ENCODE measurements at regions not wholly inside any gene's neighbourhood (a gene's known extent, or its start where the extent isn't known, plus 50 kb on each side); places are given as distances from the start of the nearest gene placed in this dataset.

GRCh38 chr2:34731292-34731691 is 1132.2 kb upstream of the FAM98A start:
- Histone ChIP-seq H3K79me2 (ENCODE audit: control insufficient read depth in 1 of 2, insufficient read depth in 2 of 2, low read length in 2 of 2) (no peaks in the 10 kb centered on the region), H2BK12ac (ENCODE audit: low read depth, low read length) (no peak overlapping the region), H3K36me3 (ENCODE audit: control insufficient read depth in 2 of 4, insufficient read depth in 4 of 4, low read length in 3 of 4) (no peaks in the 10 kb centered on the region), H3K9me3 (ENCODE audit: insufficient read depth in 2 of 2, low read depth in 1 of 2, low read length in 1 of 2) (no peaks in the 10 kb centered on the region; a peak in 1 of 4 replicates), H3K27me3 (replicated peaks in 1 of 4; ENCODE audit: control insufficient read depth in 3 of 4, extremely low read depth in 1 of 4, insufficient read depth in 3 of 4, low read length in 3 of 4) (no peaks in the 10 kb centered on the region), H3K4me2 (ENCODE audit: insufficient read depth in 1 of 2, low read depth in 2 of 2, low read length in 2 of 2) (no peak overlapping the region), H2AFZ (ENCODE audit: low read length) (peak overlapping the region; percentile 56; the same call in 1 of the 2 replicates), H3K18ac (ENCODE audit: extremely low read depth, low read length) (no peak overlapping the region), H2BK20ac (ENCODE audit: low read length) (peak overlapping the region; percentile 87; the same call in 1 of the 2 replicates), H4K5ac (ENCODE audit: insufficient read length, low read depth, low read length) (no peak overlapping the region), H3K23ac (ENCODE audit: insufficient read length) (no peak overlapping the region), H4K91ac (replicated peaks; ENCODE audit: insufficient read length, low read length) (no peak overlapping the region), H3K4ac (replicated peaks; ENCODE audit: insufficient read length, low read depth, low read length) (peak overlapping the region; percentile 36), H3K23me2 (ENCODE audit: low read depth, low read length) (no peaks in the 10 kb centered on the region), H2BK5ac (ENCODE audit: low read depth, low read length) (no peak overlapping the region), H3K9ac (replicated peaks in 1 of 4; ENCODE audit: extremely low read depth in 1 of 4, low read depth in 3 of 4, low read length in 3 of 4) (no peak overlapping the region), H2AK5ac (ENCODE audit: low read depth, low read length) (no peak overlapping the region), H3K4me1 (replicated peaks in 1 of 4; ENCODE audit: control insufficient read depth in 3 of 4, insufficient read depth in 4 of 4, low read length in 3 of 4) (peaks cover 0 to 19% (median under 1%) of the 10 kb centered on the region in 4 experiments; a peak in 5 of 7 replicates), H3K56ac (replicated peaks; ENCODE audit: insufficient read length, low read depth, low read length) (no peak overlapping the region), H2BK120ac (replicated peaks; ENCODE audit: low read depth, low read length) (no peak overlapping the region), H4K20me1 (replicated peaks in 1 of 2; ENCODE audit: control insufficient read depth in 1 of 2, insufficient read depth in 2 of 2, low read length in 2 of 2) (no peaks in the 10 kb centered on the region), H3K14ac (ENCODE audit: insufficient read length) (no peak overlapping the region), H2BK15ac (ENCODE audit: low read length) (no peak overlapping the region), H3K4me3 (ENCODE audit: extremely low read depth in 1 of 4, insufficient read depth in 2 of 4, low read depth in 3 of 4, low read length in 4 of 4) (no peak overlapping the region), H3K27ac (ENCODE audit: low read depth, low read length) (no peak overlapping the region), H3K79me1 (ENCODE audit: low read depth, low read length) (no peaks in the 10 kb centered on the region), H4K8ac (ENCODE audit: extremely low read depth, insufficient read depth, low read length) (no peak overlapping the region)
- TF ChIP-seq KDM1A (IDR thresholded peaks at IDR 0.05; ENCODE audit: borderline replicate concordance, low read length): no peak
- TF ChIP-seq SP2 (IDR thresholded peaks at IDR 0.05; ENCODE audit: low read length): no peak
- no peak for TF ChIP-seq CTBP2 (IDR thresholded peaks at IDR 0.05; ENCODE audit: borderline replicate concordance, insufficient read depth, insufficient read length, low read length)
- TF ChIP-seq GTF2F1 (IDR thresholded peaks at IDR 0.05; ENCODE audit: borderline replicate concordance, low read depth, low read length): no peak
- TF ChIP-seq MAFK (IDR thresholded peaks at IDR 0.05; ENCODE audit: low read depth, low read length): no peak
- no peak for TF ChIP-seq KDM5A (IDR thresholded peaks at IDR 0.05; ENCODE audit: low read length)
- no peak for TF ChIP-seq SUZ12 (IDR thresholded peaks at IDR 0.05; ENCODE audit: low read length)
- POLR2A ChIA-PET (ENCODE audit: partially characterized antibody): no interaction called here
- 81% methylated on average over 2 of the region's 2 CpGs; no CpG with 5 or more reads in 1 of the 2 experiments for WGBS, 2 experiments (ENCODE audit: extremely low coverage in 1 of 2, insufficient coverage in 1 of 2, insufficient read length in 1 of 2, insufficient replicate concordance in 2 of 2, low coverage in 1 of 2, low lambda C conversion rate in 2 of 2, missing lambda C conversion rate in 1 of 2)
- CTCF ChIA-PET (ENCODE audit: partially characterized antibody): no interaction called here
- no peak for DNase-seq (ENCODE audit: low read depth in 1 of 2, low spot score in 2 of 2)
- FAIRE-seq: no peak

Data from H1 (cell line).